HG03342 (cell line): ENCODE measurements at regions not wholly inside any gene's neighbourhood (a gene's known extent, or its start where the extent isn't known, plus 50 kb on each side); places are given as distances from the start of the nearest gene placed in this dataset.

Experiments used
- ATAC-seq: cut with Tn5 transposase; IDR thresholded peaks from one replicate; pipeline ENCODE4 v1.9.1; 2021; ENCODE audit warnings: mild to moderate bottlenecking, moderate library complexity; ENCODE audit not compliant: unreplicated experiment

DNA sequence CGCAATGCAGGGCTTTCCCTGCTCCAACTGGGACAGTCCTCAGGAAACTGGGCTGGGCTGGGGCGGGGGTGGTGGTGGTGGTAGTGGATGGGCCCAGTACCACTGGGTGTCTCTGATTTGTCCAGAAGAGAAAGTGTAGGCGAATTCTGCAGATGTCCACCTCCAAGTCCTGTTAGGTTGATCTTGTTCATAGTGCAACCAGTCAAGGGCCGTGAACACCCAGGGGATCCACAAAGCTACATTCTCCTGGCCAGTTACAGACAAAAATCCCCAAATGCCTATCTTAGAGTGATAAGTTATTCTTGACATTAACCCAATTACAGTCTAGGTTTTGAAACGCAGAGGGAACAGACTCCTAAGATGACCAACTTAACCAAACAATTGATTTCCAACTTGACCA is 97.5 kb upstream of the SHB start:
- ATAC-seq = no peak

GRCh38 chr9:38164659-38165221 is 95.7 kb upstream of the SHB start:
- ATAC-seq = no peak

GRCh38 chr9:38163518-38163917 is 94.5 kb upstream of the SHB start:
- no peak for ATAC-seq

DNA sequence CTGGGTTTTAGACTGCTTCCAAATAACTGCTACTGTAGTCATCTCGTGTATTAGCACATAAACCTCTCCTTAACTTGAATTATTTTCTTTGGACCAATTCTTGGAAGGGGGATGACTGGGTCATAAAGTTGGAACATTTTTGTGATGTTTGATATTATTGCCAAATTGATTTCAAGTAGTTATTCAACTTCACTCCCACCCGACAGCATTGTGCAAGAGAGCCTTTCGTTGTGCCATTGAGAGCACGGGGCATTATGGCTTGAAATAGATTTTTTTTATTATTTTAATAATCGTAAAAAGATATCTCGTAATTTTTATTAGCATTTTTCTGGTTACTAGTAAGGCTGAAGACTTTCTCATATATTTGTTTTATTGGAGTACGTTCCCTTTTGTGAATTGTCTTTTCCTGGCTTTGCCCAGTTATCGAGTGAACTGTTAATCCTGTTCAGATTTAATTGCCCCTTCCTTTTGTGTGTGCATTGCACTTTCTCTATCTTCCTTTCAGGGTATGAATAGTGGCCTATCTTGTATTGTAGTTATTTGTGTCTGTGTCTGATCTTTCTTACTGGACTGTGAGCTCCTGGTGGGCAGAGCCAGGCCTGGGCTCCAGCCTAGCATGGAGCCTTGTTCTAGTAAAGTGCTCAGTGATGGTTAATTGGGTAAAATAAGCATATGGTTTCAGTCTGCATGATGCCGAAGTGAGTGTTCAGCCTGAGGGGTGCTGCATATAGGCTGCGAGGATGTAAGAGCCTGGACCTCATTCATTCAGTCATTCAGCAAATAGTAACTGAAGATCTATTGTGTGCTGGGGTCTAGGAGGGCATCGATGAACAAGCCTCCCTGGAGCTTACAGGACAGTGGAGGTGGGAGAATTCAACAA is 93.5 kb upstream of the SHB start:
- ATAC-seq = no peak

GRCh38 chr9:38160613-38161215 is 91.7 kb upstream of the SHB start:
- no peak for ATAC-seq

DNA sequence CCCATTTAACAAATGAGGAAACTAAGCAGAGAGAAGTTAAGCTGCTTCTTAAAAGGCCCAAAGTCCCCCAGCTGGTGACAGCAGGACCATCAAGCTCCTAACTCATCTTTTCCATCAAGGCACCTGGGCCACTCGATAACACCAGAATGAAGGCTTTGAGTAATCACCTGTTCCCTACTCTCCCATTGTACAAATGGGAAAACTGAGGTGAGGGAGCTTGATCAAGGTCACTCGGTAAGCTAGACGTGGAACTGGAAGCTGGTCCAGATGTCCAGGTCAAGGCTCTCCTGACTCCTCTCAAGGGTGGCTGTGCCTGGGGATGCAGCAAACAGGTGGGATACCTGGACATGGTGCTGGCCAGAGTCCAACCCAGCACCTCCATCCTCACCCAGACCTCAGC is 90.6 kb upstream of the SHB start:
- ATAC-seq = no peak

DNA sequence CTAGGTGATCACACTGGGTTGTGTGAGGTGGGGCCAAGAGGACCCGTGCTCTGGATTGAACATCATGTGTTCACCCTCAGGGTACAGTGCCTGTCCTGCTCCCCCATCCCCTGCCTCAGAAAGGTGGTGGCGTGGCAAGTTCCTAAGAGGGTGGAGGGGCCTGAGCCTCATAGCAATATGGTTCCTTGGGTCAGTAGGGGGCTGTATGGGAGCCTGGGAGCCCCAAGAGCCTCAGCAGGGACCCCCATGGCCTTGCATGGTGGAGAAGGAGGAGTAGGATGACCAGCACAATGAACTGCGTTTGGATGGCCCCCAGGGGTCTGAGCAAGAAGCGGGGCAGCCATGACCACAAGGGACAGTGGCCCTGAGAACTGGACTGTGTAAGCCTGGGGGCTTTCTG is 89.6 kb upstream of the SHB start:
- no peak for ATAC-seq

DNA sequence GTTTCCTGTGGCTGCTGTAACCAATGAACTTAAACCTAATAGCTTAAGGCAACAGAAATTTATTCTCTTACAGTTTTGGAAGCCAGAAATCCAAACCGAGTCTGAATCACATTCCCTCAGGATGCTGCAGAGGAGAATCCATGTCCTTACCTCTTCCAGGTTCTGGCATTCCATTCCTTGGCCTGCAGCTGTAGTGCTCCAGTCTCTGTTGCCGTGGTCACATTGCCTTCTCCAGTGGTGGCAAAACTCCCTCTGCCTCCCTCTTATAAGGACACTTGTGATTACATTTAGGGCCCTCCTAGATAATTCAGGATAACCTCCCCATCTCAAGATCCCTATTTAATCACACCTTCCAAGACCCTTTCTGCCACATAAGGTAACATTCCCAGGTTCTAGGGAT is 88.7 kb upstream of the SHB start:
- ATAC-seq = no peak

DNA sequence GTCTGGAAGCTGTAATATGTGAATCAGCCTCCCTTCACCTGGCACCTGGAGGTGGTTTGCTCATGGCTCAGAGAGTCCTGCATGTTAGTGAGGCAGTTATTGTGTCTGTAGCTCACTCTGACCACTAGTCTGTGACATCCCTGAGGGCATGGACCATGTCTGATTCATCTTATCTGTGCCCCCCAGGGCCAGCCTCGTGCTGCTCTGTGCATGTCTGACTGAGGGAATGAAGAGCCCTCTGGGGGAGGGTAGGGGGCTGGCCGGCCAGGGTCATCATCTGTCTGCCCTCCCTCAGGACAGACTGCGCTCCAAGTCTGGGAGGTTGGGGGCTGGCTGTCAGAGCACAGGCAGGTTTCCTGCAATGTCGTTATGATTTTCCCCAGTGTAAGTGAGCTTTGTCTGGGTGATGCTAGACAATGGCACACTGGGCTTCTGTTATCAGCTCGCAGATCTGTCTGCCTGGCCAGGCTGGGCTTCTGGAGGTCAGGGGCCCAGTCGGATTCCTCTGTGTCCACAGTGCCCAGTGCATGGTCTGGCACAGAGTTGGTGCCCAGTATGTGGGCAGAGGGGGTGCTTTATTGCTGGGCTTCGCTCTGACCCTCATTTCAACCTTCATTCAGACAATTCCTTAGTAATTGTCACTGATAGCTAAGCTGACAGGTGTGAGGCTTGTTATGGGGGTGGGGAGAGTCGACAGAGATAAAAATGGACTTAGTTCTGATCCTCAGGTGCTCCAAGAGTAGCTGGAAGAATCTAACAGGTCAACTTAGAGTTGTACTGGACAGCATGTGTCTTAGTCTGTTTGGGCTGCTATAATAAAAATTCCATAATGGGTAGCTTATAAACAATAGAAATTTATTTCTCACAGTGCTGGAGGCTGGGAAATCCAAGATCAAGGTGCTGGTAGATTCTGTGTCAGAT is 85.7 kb upstream of the SHB start:
- ATAC-seq = no peak

GRCh38 chr9:38153910-38154291 is 84.9 kb upstream of the SHB start:
- ATAC-seq = no peak

- no peak for ATAC-seq
These were observed 84.3 kb upstream of the SHB start for GRCh38 chr9:38153152-38153909.

- no peak for ATAC-seq
These were observed 80.6 kb upstream of the SHB start for GRCh38 chr9:38149647-38150046.

DNA sequence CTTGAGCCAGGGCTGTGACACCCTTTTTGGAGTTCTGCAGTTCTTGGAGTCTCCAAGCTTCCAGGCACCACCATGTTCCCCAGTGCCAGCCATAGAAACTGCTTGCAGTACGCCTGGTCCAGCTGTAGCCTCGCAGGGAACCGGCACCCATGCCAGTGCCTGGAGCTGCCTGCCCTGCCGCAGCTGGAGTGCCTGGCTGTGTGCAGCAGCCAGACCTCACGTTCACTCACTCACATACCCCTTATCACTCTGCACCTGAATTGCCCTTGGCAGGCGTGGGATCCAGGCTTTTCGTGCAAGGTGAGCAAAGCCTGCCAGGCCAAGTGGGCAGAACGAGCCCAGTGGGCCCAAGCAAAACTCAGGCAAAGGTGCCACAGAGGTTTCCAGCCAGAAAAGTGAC is 77.8 kb upstream of the SHB start:
- no peak for ATAC-seq

DNA sequence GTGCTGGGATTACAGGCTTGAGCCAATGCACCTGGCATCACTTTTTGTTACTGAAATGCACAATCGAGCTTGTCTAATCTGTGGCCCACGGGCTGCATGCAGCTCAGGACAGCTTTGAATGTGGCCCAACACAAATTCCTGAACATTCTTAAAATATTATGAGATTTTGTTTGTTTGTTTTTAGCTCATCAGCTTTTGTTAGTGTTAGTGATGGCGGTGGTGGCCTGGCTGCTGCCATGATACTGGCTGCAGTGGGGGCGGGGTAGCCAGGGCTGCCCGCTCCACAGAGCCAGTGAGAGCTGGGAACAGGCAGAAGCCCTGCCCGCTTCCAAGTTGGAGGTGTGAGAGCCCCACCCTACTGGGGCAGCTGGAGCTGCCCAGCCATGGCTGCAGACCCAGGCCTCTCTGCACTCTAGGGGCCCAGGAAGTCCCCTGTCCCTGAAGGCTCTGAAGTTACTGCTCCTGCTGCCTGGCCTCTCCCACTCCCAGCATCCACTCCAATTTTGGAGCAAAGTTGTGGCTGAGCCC is 76.6 kb upstream of the SHB start:
- ATAC-seq = no peak

DNA sequence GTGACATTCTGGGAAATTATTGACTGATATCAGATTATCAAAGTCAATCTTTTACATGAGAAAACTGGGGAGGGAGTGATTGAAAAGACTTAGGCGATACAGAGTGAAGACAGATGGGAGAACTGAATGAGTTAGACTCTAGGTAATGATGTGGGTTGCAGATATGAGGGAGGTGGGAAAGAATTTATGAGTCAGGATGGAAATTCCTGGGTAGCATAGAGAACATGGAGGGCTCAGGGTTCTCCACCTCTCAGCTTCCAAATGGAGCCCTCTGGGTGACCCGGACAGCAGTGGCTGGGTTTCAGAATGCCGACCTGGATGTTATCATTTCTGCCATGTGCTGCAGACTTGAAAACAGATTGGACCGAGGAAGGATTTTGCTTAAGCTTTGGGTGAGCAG is 75.4 kb upstream of the SHB start:
- no peak for ATAC-seq

- no peak for ATAC-seq
These were observed 72.9 kb upstream of the SHB start for GRCh38 chr9:38141746-38142591.

- no peak for ATAC-seq
These were observed 69.2 kb upstream of the SHB start for GRCh38 chr9:38138276-38138675.

- ATAC-seq = no peak
These were observed 68.3 kb upstream of the SHB start for GRCh38 chr9:38137342-38137741.

- no peak for ATAC-seq
These were observed 67.4 kb upstream of the SHB start for GRCh38 chr9:38136386-38136785.
